ENCODE measurements at regions not wholly inside any gene's neighbourhood (a gene's known extent, or its start where the extent isn't known, plus 50 kb on each side); places are given as distances from the start of the nearest gene placed in this dataset.
"Not testable (repeated sequence)": the region's sequence is repeated elsewhere in the genome, so short reads cannot be mapped to it uniquely, and the experiment has no call there.

DNA sequence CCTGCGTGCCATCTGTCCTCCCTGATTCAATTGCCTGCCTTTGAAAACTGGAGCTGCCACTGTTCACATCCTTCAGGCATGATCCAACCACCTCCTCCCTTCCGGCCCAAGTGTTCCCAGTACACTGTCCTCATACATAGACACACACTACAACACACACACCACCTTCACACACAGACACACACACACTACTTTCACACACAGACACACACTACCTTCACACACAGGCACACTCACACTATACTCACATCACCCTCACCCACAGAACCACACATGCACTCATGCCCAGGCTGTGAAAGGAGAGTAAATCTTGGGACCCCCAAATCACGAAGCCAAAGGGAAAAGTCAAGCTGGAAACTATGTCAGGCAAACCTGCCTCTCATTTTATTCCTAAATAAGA lies 109.4 kb upstream of the MYLIP start:
- peaks cover 0 to 4% (median 0%) of the 10 kb centered on the region in 7 donors for H3K9me3 Mint-ChIP-seq
- H3K27ac ChIP-seq (ENCODE audit: insufficient read depth, low read length, poor library complexity, severe bottlenecking): no peak overlapping the region
- no peaks in the 10 kb centered on the region for H3K9me3 ChIP-seq (ENCODE audit: control insufficient read depth in 2 of 2, low read length in 2 of 2)
- peaks cover 5% of the 10 kb centered on the region for H3K27me3 Mint-ChIP-seq
- peaks cover 7% of the 10 kb centered on the region for H3K27me3 ChIP-seq (ENCODE audit: control insufficient read depth, insufficient read depth, low read length)
- H3K36me3 ChIP-seq (ENCODE audit: control insufficient read depth, insufficient read depth, low read length): no peaks in the 10 kb centered on the region
- H3K4me3 Mint-ChIP-seq: no peak overlapping the region
- H3K27ac Mint-ChIP-seq: no peak overlapping the region
- no peaks in the 10 kb centered on the region for H3K36me3 Mint-ChIP-seq
- no peak for ATAC-seq (ENCODE audit: low read depth in 2 of 2)
- no peaks in the 10 kb centered on the region for H3K4me1 ChIP-seq (ENCODE audit: control insufficient read depth, insufficient read depth, low read length, poor library complexity, severe bottlenecking)
- no peak overlapping the region for H3K4me3 ChIP-seq (ENCODE audit: low read depth, low read length)
- no peaks in the 10 kb centered on the region for H3K4me1 Mint-ChIP-seq
- DNase-seq: no peak

DNA sequence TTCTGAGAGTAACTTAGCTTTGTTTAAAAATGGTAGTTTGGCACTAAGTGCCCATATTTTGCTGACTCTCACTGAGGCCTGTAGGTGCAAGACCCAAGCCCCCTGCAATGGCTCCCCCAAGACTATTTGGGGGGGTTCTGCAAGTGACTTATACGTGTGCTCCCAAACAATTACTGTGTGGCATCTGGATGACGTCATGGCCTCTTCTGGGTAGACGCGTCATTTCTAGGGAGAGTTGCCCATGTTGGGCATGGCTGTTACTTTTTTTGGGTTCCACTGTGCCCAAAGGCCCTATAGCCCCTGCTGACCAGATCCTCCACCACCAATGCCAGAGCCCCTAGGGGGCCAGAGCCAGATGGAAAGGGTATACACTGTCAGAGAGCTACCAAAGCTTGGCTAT lies 110.3 kb upstream of the MYLIP start:
- H3K36me3 ChIP-seq (ENCODE audit: control insufficient read depth, insufficient read depth, low read length): no peaks in the 10 kb centered on the region
- H3K4me3 ChIP-seq (ENCODE audit: low read depth, low read length): no peak overlapping the region
- Mint-ChIP-seq H3K27ac (no peak overlapping the region), H3K9me3 (peaks cover 0 to 4% (median 0%) of the 10 kb centered on the region in 7 donors), H3K4me1 (no peaks in the 10 kb centered on the region), H3K27me3 (peaks cover 5% of the 10 kb centered on the region), H3K36me3 (no peaks in the 10 kb centered on the region), H3K4me3 (no peak overlapping the region)
- no peaks in the 10 kb centered on the region for H3K4me1 ChIP-seq (ENCODE audit: control insufficient read depth, insufficient read depth, low read length, poor library complexity, severe bottlenecking)
- DNase-seq: no peak
- peaks cover 3% of the 10 kb centered on the region for H3K27me3 ChIP-seq (ENCODE audit: control insufficient read depth, insufficient read depth, low read length)
- no peak overlapping the region for H3K27ac ChIP-seq (ENCODE audit: insufficient read depth, low read length, poor library complexity, severe bottlenecking)
- no peaks in the 10 kb centered on the region for H3K9me3 ChIP-seq (ENCODE audit: control insufficient read depth in 2 of 2, low read length in 2 of 2)
- ATAC-seq (ENCODE audit: low read depth in 2 of 2): no peak

- not testable (repeated sequence) for DNase-seq; H3K9me3 ChIP-seq (ENCODE audit: control insufficient read depth in 2 of 2, low read length in 2 of 2); ATAC-seq (ENCODE audit: low read depth in 2 of 2); H3K27me3 Mint-ChIP-seq; H3K4me1 Mint-ChIP-seq; H3K4me3 Mint-ChIP-seq; H3K36me3 Mint-ChIP-seq; H3K27ac ChIP-seq (ENCODE audit: insufficient read depth, low read length, poor library complexity, severe bottlenecking); H3K36me3 ChIP-seq (ENCODE audit: control insufficient read depth, insufficient read depth, low read length); H3K9me3 Mint-ChIP-seq; H3K4me1 ChIP-seq (ENCODE audit: control insufficient read depth, insufficient read depth, low read length, poor library complexity, severe bottlenecking); H3K4me3 ChIP-seq (ENCODE audit: low read depth, low read length); H3K27me3 ChIP-seq (ENCODE audit: control insufficient read depth, insufficient read depth, low read length); H3K27ac Mint-ChIP-seq
These were observed 114.6 kb upstream of the MYLIP start for GRCh38 chr6:16014325-16014724.

DNA sequence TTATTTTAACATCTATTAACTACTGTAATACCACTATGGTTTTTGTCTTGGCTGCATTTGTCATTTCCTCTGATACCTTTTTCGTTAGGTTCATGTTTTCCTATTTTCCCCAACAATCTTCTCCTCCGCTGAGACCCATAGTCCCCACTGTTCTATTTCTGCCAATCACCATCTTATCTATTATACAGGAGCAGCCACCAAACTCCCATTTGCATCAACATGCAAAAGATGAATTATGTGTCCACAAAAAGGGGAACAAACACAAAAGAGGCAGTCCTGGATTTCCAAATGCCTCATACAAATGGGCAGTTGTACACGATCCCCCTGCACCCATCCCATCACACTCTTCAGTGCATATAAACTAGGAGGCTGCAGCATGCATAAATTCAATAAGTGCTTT lies 121.7 kb upstream of the MYLIP start:
- Histone ChIP-seq H3K36me3 (ENCODE audit: control insufficient read depth, insufficient read depth, low read length) (no peaks in the 10 kb centered on the region), H3K4me3 (ENCODE audit: low read depth, low read length) (no peak overlapping the region), H3K27me3 (ENCODE audit: control insufficient read depth, insufficient read depth, low read length) (peaks cover 4% of the 10 kb centered on the region), H3K4me1 (ENCODE audit: control insufficient read depth, insufficient read depth, low read length, poor library complexity, severe bottlenecking) (no peaks in the 10 kb centered on the region), H3K9me3 (ENCODE audit: control insufficient read depth in 2 of 2, low read length in 2 of 2) (no peaks in the 10 kb centered on the region), H3K27ac (ENCODE audit: insufficient read depth, low read length, poor library complexity, severe bottlenecking) (no peak overlapping the region)
- no peaks in the 10 kb centered on the region for H3K27me3 Mint-ChIP-seq
- ATAC-seq (ENCODE audit: low read depth in 2 of 2) (no peak), DNase-seq (no peak)
- H3K36me3 Mint-ChIP-seq: no peaks in the 10 kb centered on the region
- no peak overlapping the region for H3K4me3 Mint-ChIP-seq
- H3K27ac Mint-ChIP-seq: no peak overlapping the region
- H3K4me1 Mint-ChIP-seq: no peaks in the 10 kb centered on the region
- no peaks in the 10 kb centered on the region for H3K9me3 Mint-ChIP-seq

- Mint-ChIP-seq H3K27me3 (no peaks in the 10 kb centered on the region), H3K27ac (no peak overlapping the region), H3K4me3 (no peak overlapping the region), H3K36me3 (no peaks in the 10 kb centered on the region), H3K4me1 (no peaks in the 10 kb centered on the region), H3K9me3 (no peaks in the 10 kb centered on the region)
- Histone ChIP-seq H3K9me3 (ENCODE audit: control insufficient read depth in 2 of 2, low read length in 2 of 2) (no peaks in the 10 kb centered on the region), H3K4me1 (ENCODE audit: control insufficient read depth, insufficient read depth, low read length, poor library complexity, severe bottlenecking) (no peaks in the 10 kb centered on the region), H3K4me3 (ENCODE audit: low read depth, low read length) (no peak overlapping the region), H3K27me3 (ENCODE audit: control insufficient read depth, insufficient read depth, low read length) (peaks cover 4% of the 10 kb centered on the region), H3K27ac (ENCODE audit: insufficient read depth, low read length, poor library complexity, severe bottlenecking) (no peak overlapping the region), H3K36me3 (ENCODE audit: control insufficient read depth, insufficient read depth, low read length) (no peaks in the 10 kb centered on the region)
- DNase-seq: no peak
- no peak for ATAC-seq (ENCODE audit: low read depth in 2 of 2)
These were observed 122.2 kb upstream of the MYLIP start for GRCh38 chr6:16006681-16007080.

DNA sequence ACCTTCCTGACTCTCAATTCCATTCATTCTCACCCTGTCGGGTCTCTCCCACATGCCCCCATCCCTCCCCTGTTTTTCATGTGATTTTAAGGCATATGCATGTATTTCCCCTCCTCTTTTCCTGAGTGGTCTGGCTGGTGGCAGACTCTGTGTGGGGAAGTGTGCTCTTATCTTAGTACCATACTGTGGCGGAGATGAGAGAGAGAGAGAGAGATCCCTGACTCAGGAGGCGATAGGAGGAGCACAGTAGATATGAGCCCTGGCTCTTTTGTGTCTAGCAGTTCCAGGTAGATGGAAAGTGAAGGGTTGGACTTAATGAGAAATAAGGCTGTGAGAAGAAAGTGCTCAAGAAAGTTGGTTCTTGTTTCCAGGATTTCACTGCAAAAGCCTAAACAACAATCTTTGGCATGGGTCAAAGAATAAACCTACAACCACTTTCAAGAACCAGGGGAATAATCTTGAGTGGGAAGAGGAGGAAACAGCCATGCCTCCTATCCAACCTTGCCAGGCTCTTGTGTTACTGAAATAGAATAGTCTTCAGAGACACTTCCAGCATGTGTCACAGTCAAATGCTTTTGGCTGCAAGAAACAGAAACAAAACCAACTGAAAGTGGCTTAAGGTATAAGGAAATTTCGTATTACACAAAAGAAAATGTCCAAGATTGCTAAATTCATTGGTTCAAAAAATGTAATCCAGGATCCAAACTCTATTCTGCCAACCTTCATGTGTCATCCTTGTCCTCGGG lies 123.8 kb upstream of the MYLIP start:
- no peak overlapping the region for H3K4me3 ChIP-seq (ENCODE audit: low read depth, low read length)
- DNase-seq: no peak
- Mint-ChIP-seq H3K27me3 (no peaks in the 10 kb centered on the region), H3K27ac (no peak overlapping the region), H3K9me3 (no peaks in the 10 kb centered on the region), H3K4me3 (no peak overlapping the region), H3K4me1 (no peaks in the 10 kb centered on the region), H3K36me3 (no peaks in the 10 kb centered on the region)
- no peak overlapping the region for H3K27ac ChIP-seq (ENCODE audit: insufficient read depth, low read length, poor library complexity, severe bottlenecking)
- no peaks in the 10 kb centered on the region for H3K36me3 ChIP-seq (ENCODE audit: control insufficient read depth, insufficient read depth, low read length)
- no peaks in the 10 kb centered on the region for H3K9me3 ChIP-seq (ENCODE audit: control insufficient read depth in 2 of 2, low read length in 2 of 2)
- ATAC-seq (ENCODE audit: low read depth in 2 of 2): no peak
- peaks cover 4% of the 10 kb centered on the region for H3K27me3 ChIP-seq (ENCODE audit: control insufficient read depth, insufficient read depth, low read length)
- H3K4me1 ChIP-seq (ENCODE audit: control insufficient read depth, insufficient read depth, low read length, poor library complexity, severe bottlenecking): no peaks in the 10 kb centered on the region

DNA sequence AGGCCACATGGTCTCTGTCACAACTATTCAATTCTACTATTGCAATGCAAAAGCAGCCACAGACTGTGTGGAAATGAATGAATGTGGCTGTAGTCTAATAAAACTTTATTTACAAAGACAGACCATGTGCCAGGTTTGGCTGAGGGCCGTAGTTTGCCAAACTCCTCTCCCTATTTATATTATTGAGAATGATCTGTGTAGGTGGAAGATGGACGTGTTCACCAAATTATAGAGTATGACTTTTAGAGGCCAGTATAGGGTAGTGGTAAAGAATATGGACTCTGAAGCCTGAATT lies 125.7 kb upstream of the MYLIP start:
- no peak overlapping the region for H3K4me3 Mint-ChIP-seq

DNA sequence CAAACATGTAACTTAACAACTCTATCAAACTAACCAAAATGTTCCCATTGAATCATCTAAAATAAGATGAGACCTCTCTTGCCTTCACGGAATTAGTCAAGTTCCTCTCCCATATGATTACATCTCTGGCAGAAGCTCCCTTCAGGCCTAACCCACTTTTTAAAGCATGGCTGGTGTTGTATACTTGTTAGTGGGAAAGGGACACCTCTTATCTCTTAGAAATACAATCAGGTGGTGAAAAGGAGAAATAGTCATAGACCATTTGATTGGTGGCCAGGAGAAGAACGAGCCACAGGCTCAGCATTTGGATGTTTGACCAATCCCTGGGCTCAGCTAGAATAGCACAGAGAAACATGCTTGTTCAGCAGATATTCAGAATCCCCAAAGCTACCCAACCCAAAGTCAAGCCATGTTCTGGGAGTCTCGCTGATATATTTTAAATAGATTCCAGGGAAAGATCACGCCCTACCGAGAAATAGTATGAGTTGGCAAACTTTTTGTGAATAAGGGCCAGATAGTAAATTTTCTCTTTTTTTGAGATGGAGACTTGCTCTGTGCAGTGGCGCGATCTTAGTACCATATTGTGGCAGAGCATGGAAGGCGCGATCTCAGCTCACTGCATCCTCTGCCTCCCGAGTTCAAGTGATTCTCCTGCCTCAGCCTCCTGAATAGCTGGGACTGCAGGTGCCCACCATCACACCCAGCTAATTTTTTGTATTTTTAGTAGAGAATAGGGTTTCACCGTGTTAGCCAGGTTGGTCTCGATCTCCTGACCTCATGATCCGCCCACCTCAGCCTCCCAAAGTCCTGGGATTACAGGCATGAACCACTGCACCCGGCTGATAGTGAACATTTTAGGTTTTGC lies 126.3 kb upstream of the MYLIP start:
- Mint-ChIP-seq H3K4me1 (no peaks in the 10 kb centered on the region), H3K27ac (no peak overlapping the region), H3K36me3 (no peaks in the 10 kb centered on the region), H3K9me3 (peaks cover 0 to 1% (median 0%) of the 10 kb centered on the region in 7 donors), H3K4me3 (no peak overlapping the region), H3K27me3 (no peaks in the 10 kb centered on the region)
- DNase-seq (no peak), ATAC-seq (ENCODE audit: low read depth in 2 of 2) (no peak)
- Histone ChIP-seq H3K27me3 (ENCODE audit: control insufficient read depth, insufficient read depth, low read length) (peaks cover 5% of the 10 kb centered on the region), H3K4me1 (ENCODE audit: control insufficient read depth, insufficient read depth, low read length, poor library complexity, severe bottlenecking) (no peaks in the 10 kb centered on the region), H3K9me3 (ENCODE audit: control insufficient read depth in 2 of 2, low read length in 2 of 2) (no peaks in the 10 kb centered on the region), H3K36me3 (ENCODE audit: control insufficient read depth, insufficient read depth, low read length) (no peaks in the 10 kb centered on the region), H3K4me3 (ENCODE audit: low read depth, low read length) (no peak overlapping the region), H3K27ac (ENCODE audit: insufficient read depth, low read length, poor library complexity, severe bottlenecking) (no peak overlapping the region)

More for the DNA sequence above, 125.7 kb upstream of the MYLIP start:
- Histone ChIP-seq H3K27ac (ENCODE audit: insufficient read depth, low read length, poor library complexity, severe bottlenecking) (no peak overlapping the region), H3K9me3 (ENCODE audit: control insufficient read depth in 2 of 2, low read length in 2 of 2) (no peaks in the 10 kb centered on the region), H3K36me3 (ENCODE audit: control insufficient read depth, insufficient read depth, low read length) (no peaks in the 10 kb centered on the region), H3K4me3 (ENCODE audit: low read depth, low read length) (no peak overlapping the region), H3K27me3 (ENCODE audit: control insufficient read depth, insufficient read depth, low read length) (peaks cover 4% of the 10 kb centered on the region), H3K4me1 (ENCODE audit: control insufficient read depth, insufficient read depth, low read length, poor library complexity, severe bottlenecking) (no peaks in the 10 kb centered on the region)
- Mint-ChIP-seq H3K36me3 (no peaks in the 10 kb centered on the region), H3K27ac (no peak overlapping the region), H3K9me3 (peaks cover 0 to 1% (median 0%) of the 10 kb centered on the region in 7 donors), H3K4me1 (no peaks in the 10 kb centered on the region), H3K27me3 (no peaks in the 10 kb centered on the region)
- ATAC-seq (ENCODE audit: low read depth in 2 of 2): no peak
- no peak for DNase-seq
